Left ventricle myocardium inferior (tissue), 1 donor: ENCODE measurements at regions not wholly inside any gene's neighbourhood (a gene's known extent, or its start where the extent isn't known, plus 50 kb on each side); places are given as distances from the start of the nearest gene placed in this dataset.

ENCODE experiments used
- DNase-seq: peaks from one replicate; pipeline ENCODE4 v3.0.0-alpha.2; 2020
- H3K27ac ChIP-seq: fragments of 200-600 bp; replicated peaks from 2 replicates; pipeline ENCODE4 v1.8.0; 2021
- H3K27me3 ChIP-seq: fragments of 200-600 bp; 2 replicates; pipeline ENCODE4 v1.8.0; 2021; ENCODE audit warnings: low read depth
- H3K36me3 ChIP-seq: fragments of 200-600 bp; 2 replicates; pipeline ENCODE4 v1.8.0; 2021
- H3K4me1 ChIP-seq: fragments of 200-600 bp; 2 replicates; pipeline ENCODE4 v1.8.0; 2021
- H3K4me3 ChIP-seq: fragments of 200-600 bp; 2 replicates; pipeline ENCODE4 v1.8.0; 2021; ENCODE audit warnings: mild to moderate bottlenecking, moderate library complexity
- H3K9me3 ChIP-seq: fragments of 200-600 bp; replicated peaks from 2 replicates; pipeline ENCODE4 v1.8.0; 2021
- intact Hi-C: fragments of 100-400 bp; cut with micrococcal nuclease; formaldehyde crosslinking; loops from one replicate; pipeline ENCODE4 v1.11.0; 2022
- TF ChIP-seq, protein P1 (sequence below): fragments of 200-600 bp; IDR thresholded peaks from 2 replicates; pipeline ENCODE4 v1.8.0; 2021; ENCODE audit warnings: antibody characterized with exemption, mild to moderate bottlenecking, borderline replicate concordance
- donor health status: DM: no; HTN: yes; CAD: no; lungs with severe emphysema.

GRCh38 chr2:57614988-57615387, 431.6 kb upstream of the VRK2 start:
- no peak for DNase-seq
- H3K36me3 ChIP-seq: no peaks in the 10 kb centered on the region
- H3K27ac ChIP-seq: no peak overlapping the region
- H3K9me3 ChIP-seq: peaks cover 6% of the 10 kb centered on the region
- TF ChIP-seq, protein P1, sequence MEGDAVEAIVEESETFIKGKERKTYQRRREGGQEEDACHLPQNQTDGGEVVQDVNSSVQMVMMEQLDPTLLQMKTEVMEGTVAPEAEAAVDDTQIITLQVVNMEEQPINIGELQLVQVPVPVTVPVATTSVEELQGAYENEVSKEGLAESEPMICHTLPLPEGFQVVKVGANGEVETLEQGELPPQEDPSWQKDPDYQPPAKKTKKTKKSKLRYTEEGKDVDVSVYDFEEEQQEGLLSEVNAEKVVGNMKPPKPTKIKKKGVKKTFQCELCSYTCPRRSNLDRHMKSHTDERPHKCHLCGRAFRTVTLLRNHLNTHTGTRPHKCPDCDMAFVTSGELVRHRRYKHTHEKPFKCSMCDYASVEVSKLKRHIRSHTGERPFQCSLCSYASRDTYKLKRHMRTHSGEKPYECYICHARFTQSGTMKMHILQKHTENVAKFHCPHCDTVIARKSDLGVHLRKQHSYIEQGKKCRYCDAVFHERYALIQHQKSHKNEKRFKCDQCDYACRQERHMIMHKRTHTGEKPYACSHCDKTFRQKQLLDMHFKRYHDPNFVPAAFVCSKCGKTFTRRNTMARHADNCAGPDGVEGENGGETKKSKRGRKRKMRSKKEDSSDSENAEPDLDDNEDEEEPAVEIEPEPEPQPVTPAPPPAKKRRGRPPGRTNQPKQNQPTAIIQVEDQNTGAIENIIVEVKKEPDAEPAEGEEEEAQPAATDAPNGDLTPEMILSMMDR: no peak
- intact Hi-C loops: no loop called here
- no peaks in the 10 kb centered on the region for H3K4me1 ChIP-seq
- no peak overlapping the region for H3K4me3 ChIP-seq
- H3K27me3 ChIP-seq: no peaks in the 10 kb centered on the region

GRCh38 chr2:57615855-57616556, 430.6 kb upstream of the VRK2 start:
- Histone ChIP-seq H3K27ac (no peak overlapping the region), H3K4me3 (no peak overlapping the region), H3K36me3 (no peaks in the 10 kb centered on the region), H3K9me3 (no peaks in the 10 kb centered on the region), H3K4me1 (no peaks in the 10 kb centered on the region), H3K27me3 (no peaks in the 10 kb centered on the region)
- TF ChIP-seq, protein P1: no peak
- intact Hi-C loops: no loop called here
- no peak for DNase-seq

DNA sequence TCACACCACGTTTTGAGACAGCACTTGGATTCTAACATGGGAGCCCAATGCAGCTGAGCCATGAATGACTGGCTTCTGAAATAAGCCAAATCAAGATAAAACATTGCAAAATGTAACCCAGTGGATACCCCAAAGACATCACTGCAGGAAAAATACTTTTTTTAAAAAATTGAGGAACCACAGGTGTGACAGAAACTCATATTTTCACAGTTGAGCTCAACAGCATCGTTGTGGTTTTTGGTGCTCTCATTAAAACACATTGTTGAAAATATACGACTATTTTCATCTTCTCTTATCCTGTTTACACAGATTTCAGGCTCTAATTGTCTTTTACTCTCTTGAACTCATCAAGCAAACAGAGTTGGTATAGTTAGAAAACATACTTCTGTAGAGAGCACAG, 429.3 kb upstream of the VRK2 start:
- TF ChIP-seq, protein P1: no peak
- no peak overlapping the region for H3K27ac ChIP-seq
- intact Hi-C loops: no loop called here

GRCh38 chr2:57621122-57621663, 425.4 kb upstream of the VRK2 start:
- H3K27ac ChIP-seq: no peak overlapping the region
- H3K27me3 ChIP-seq: no peaks in the 10 kb centered on the region
- no peaks in the 10 kb centered on the region for H3K9me3 ChIP-seq
- no peaks in the 10 kb centered on the region for H3K36me3 ChIP-seq
- no peak overlapping the region for H3K4me3 ChIP-seq
- no peaks in the 10 kb centered on the region for H3K4me1 ChIP-seq
- TF ChIP-seq, protein P1: no peak
- intact Hi-C loops: no loop called here
- DNase-seq: no peak

More for the DNA sequence above, 429.3 kb upstream of the VRK2 start:
- Histone ChIP-seq H3K27me3 (no peaks in the 10 kb centered on the region), H3K4me1 (no peaks in the 10 kb centered on the region), H3K9me3 (no peaks in the 10 kb centered on the region), H3K4me3 (no peak overlapping the region), H3K36me3 (no peaks in the 10 kb centered on the region)
- DNase-seq: no peak

DNA sequence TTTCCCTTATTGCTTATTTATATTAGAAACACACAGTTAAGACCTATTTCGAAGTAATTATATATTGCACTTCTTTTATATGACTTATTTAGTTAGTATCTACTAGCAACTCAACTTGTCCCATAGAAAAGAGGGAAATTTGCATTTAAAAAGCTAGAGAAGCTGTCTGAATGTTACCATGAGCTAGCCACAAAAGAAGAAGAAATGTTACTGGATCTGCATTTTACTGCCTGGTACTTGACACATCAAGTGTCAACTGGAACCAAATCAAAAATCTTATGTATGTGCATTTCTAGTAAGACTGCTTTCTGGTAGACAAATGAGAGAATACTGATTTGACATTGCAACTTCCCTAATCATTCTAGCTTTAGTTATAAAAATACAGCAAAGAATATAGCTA, 424.6 kb upstream of the VRK2 start:
- H3K4me3 ChIP-seq: no peak overlapping the region
- intact Hi-C loops: no loop called here
- no peaks in the 10 kb centered on the region for H3K36me3 ChIP-seq
- DNase-seq: no peak
- TF ChIP-seq, protein P1: no peak
- H3K4me1 ChIP-seq: no peaks in the 10 kb centered on the region
- no peaks in the 10 kb centered on the region for H3K9me3 ChIP-seq
- no peak overlapping the region for H3K27ac ChIP-seq
- no peaks in the 10 kb centered on the region for H3K27me3 ChIP-seq
